ENCODE measurements at regions not wholly inside any gene's neighbourhood (a gene's known extent, or its start where the extent isn't known, plus 50 kb on each side); places are given as distances from the start of the nearest gene placed in this dataset.

GRCh38 chr13:27673911-27674310 is 52.2 kb downstream of the POLR1D start:
- no peak for DNase-seq (ENCODE audit: missing footprints)
- ATAC-seq: peak; percentile 88
- intact Hi-C loops (cut with DNase I): no loop called here

- ATAC-seq: no peak
- no peak for DNase-seq (ENCODE audit: missing footprints)
- intact Hi-C loops (cut with DNase I): no loop called here
These were observed 56.8 kb downstream of the POLR1D start for GRCh38 chr13:27678306-27679040.

GRCh38 chr13:27679396-27679795 is 57.7 kb downstream of the POLR1D start:
- no peak for ATAC-seq
- intact Hi-C loops (cut with DNase I): no loop called here

GRCh38 chr13:27679896-27680295 is 58.2 kb downstream of the POLR1D start:
- intact Hi-C loops (cut with DNase I): no loop called here
- DNase-seq (ENCODE audit: missing footprints) (no peak), ATAC-seq (no peak)

More at GRCh38 chr13:27679396-27679795, 57.7 kb downstream of the POLR1D start:
- no peak for DNase-seq (ENCODE audit: missing footprints)

GRCh38 chr13:27680465-27680864 is 58.8 kb downstream of the POLR1D start:
- no peak for DNase-seq (ENCODE audit: missing footprints)
- ATAC-seq: no peak
- intact Hi-C loops (cut with DNase I): no loop called here

- ATAC-seq: no peak
- intact Hi-C loops (cut with DNase I): no loop called here
- DNase-seq (ENCODE audit: missing footprints): no peak
These were observed 69.5 kb downstream of the POLR1D start for GRCh38 chr13:27691207-27691606.

- no peak for ATAC-seq
- intact Hi-C loops (cut with DNase I): no loop called here
- DNase-seq (ENCODE audit: missing footprints): no peak
These were observed 75.0 kb downstream of the POLR1D start for GRCh38 chr13:27696731-27697130.

GRCh38 chr13:27699952-27700351 is 78.3 kb downstream of the POLR1D start:
- no peak for DNase-seq (ENCODE audit: missing footprints)
- intact Hi-C loops (cut with DNase I): no loop called here
- no peak for ATAC-seq

- DNase-seq (ENCODE audit: missing footprints) (no peak), ATAC-seq (no peak)
- intact Hi-C loops (cut with DNase I): no loop called here
These were observed 83.0 kb downstream of the POLR1D start for GRCh38 chr13:27704681-27705080.

GRCh38 chr13:27708325-27708724 is 84.0 kb upstream of the GSX1 start:
- intact Hi-C loops (cut with DNase I): no loop called here
- no peak for DNase-seq (ENCODE audit: missing footprints)
- no peak for ATAC-seq

GRCh38 chr13:27709779-27710178 is 82.5 kb upstream of the GSX1 start:
- ATAC-seq: no peak
- DNase-seq (ENCODE audit: missing footprints): no peak
- intact Hi-C loops (cut with DNase I): loop anchor here (5.0 to 10.0 kb wide), 2 partner anchors 177 to 305 kb away; no protein-coding TSS in a partner anchor

- intact Hi-C loops (cut with DNase I): loop anchor here (5.0 to 10.0 kb wide), 2 partner anchors 180 to 308 kb away; no protein-coding TSS in a partner anchor
- no peak for ATAC-seq
- no peak for DNase-seq (ENCODE audit: missing footprints)
These were observed 79.9 kb upstream of the GSX1 start for GRCh38 chr13:27712421-27712820.

GRCh38 chr13:27713767-27714166 is 78.5 kb upstream of the GSX1 start:
- intact Hi-C loops (cut with DNase I): loop anchor here (5.0 to 10.0 kb wide), 2 partner anchors 181 to 309 kb away; no protein-coding TSS in a partner anchor
- DNase-seq (ENCODE audit: missing footprints) (no peak), ATAC-seq (no peak)

- intact Hi-C loops (cut with DNase I): no loop called here
- DNase-seq (ENCODE audit: missing footprints) (no peak), ATAC-seq (no peak)
These were observed 70.6 kb upstream of the GSX1 start for GRCh38 chr13:27721681-27722080.

GRCh38 chr13:27728271-27728670 is 64.0 kb upstream of the GSX1 start:
- intact Hi-C loops (cut with DNase I): no loop called here
- DNase-seq (ENCODE audit: missing footprints) (no peak), ATAC-seq (no peak)

GRCh38 chr13:27730191-27730590 is 62.1 kb upstream of the GSX1 start:
- ATAC-seq: no peak
- intact Hi-C loops (cut with DNase I): no loop called here
- no peak for DNase-seq (ENCODE audit: missing footprints)
